ENCODE measurements at regions not wholly inside any gene's neighbourhood (a gene's known extent, or its start where the extent isn't known, plus 50 kb on each side); places are given as distances from the start of the nearest gene placed in this dataset.

DNA sequence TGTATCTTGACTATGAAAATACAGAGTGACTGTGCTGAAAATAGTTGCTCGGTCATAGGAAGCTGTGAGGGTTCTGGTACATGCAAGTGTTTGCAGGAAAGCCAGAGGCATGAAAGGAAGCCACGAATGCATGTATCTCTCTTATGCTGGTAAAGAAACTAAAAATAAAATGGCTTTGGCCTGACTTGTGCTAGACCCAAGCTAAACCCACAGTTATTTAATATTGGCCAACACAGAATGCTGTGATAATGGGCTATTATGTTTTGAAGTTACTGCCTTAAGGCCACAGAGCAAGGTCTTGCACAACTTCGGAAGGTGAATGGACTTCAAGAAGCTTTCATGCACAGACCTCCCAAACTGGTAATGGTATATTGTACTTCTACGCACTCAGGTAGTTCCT is 518.2 kb upstream of the HTR2A start:
- Histone ChIP-seq H3K4ac (ENCODE audit: low read depth, low read length) (no peak overlapping the region), H2BK120ac (ENCODE audit: low read depth, low read length, poor library complexity, severe bottlenecking) (no peak overlapping the region), H2BK12ac (ENCODE audit: insufficient read length, low read depth, low read length) (no peak overlapping the region), H2BK15ac (ENCODE audit: low read depth, low read length) (no peak overlapping the region), H4K5ac (ENCODE audit: insufficient read length, low read depth, low read length) (no peak overlapping the region), H3K4me1 (ENCODE audit: insufficient read depth, low read length) (no peaks in the 10 kb centered on the region), H3K23ac (ENCODE audit: insufficient read length, low read depth, low read length) (no peak overlapping the region), H3K79me2 (ENCODE audit: insufficient read depth, low read length) (no peaks in the 10 kb centered on the region), H4K20me1 (ENCODE audit: control insufficient read depth, insufficient read depth, insufficient read length) (no peaks in the 10 kb centered on the region), H3K9me3 (ENCODE audit: control insufficient read depth, low read depth, low read length) (no peaks in the 10 kb centered on the region), H3K27me3 (ENCODE audit: insufficient read depth, low read length) (no peaks in the 10 kb centered on the region), H2AFZ (ENCODE audit: low read length) (no peak overlapping the region), H3K14ac (ENCODE audit: insufficient read depth, low read length) (no peak overlapping the region), H2AK5ac (ENCODE audit: insufficient read length, low read length) (no peak overlapping the region), H3K23me2 (ENCODE audit: insufficient read length, low read depth, low read length, poor library complexity, severe bottlenecking) (no peaks in the 10 kb centered on the region), H3K18ac (ENCODE audit: insufficient read length, low read depth, low read length) (no peak overlapping the region), H2BK5ac (ENCODE audit: insufficient read length, low read length) (no peak overlapping the region), H3K79me1 (ENCODE audit: insufficient read depth, low read depth, low read length, poor library complexity, severe bottlenecking) (no peaks in the 10 kb centered on the region), H4K91ac (ENCODE audit: insufficient read length, low read depth, low read length) (no peak overlapping the region), H4K8ac (replicated peaks; ENCODE audit: insufficient read length, low read depth, low read length) (no peak overlapping the region), H3K4me2 (ENCODE audit: insufficient read depth, insufficient read length, low read length) (no peak overlapping the region), H3K9ac (ENCODE audit: extremely low read depth, insufficient read length, low read length) (no peak overlapping the region), H3K56ac (ENCODE audit: insufficient read length, low read depth, low read length) (no peak overlapping the region), H3T11ph (ENCODE audit: low read length) (no peak overlapping the region), H3K27ac (ENCODE audit: insufficient read length, low read depth, low read length) (no peak overlapping the region), H2BK20ac (ENCODE audit: low read depth, low read length, poor library complexity, severe bottlenecking) (no peak overlapping the region)
- no peak for DNase-seq
- TF ChIP-seq, protein P1, sequence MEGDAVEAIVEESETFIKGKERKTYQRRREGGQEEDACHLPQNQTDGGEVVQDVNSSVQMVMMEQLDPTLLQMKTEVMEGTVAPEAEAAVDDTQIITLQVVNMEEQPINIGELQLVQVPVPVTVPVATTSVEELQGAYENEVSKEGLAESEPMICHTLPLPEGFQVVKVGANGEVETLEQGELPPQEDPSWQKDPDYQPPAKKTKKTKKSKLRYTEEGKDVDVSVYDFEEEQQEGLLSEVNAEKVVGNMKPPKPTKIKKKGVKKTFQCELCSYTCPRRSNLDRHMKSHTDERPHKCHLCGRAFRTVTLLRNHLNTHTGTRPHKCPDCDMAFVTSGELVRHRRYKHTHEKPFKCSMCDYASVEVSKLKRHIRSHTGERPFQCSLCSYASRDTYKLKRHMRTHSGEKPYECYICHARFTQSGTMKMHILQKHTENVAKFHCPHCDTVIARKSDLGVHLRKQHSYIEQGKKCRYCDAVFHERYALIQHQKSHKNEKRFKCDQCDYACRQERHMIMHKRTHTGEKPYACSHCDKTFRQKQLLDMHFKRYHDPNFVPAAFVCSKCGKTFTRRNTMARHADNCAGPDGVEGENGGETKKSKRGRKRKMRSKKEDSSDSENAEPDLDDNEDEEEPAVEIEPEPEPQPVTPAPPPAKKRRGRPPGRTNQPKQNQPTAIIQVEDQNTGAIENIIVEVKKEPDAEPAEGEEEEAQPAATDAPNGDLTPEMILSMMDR (conservative IDR thresholded peaks at IDR 0.05) = no peak
- Mint-ChIP-seq H3K36me3 (ENCODE audit: insufficient read depth in 1 of 3, low read depth in 3 of 3) (no peaks in the 10 kb centered on the region), H3K4me3 (no peak overlapping the region), H3K27me3 (ENCODE audit: low read depth) (no peaks in the 10 kb centered on the region), H3K27ac (no peak overlapping the region), H3K9me3 (no peaks in the 10 kb centered on the region), H3K4me1 (0 out of 4 replicates have a peak, but pooled peaks cover 0 to 7% of the 10 kb centered on the region in 2 experiments)
- WGBS (ENCODE audit: extremely low coverage, insufficient read length, low lambda C conversion rate) = no CpG with 5 or more reads among the region's 4 CpGs

All from H9 (cell line).